Mammary epithelial cell (primary cell): ENCODE measurements at regions not wholly inside any gene's neighbourhood (a gene's known extent, or its start where the extent isn't known, plus 50 kb on each side); places are given as distances from the start of the nearest gene placed in this dataset.

Experiments used
- EZH2 ChIP-seq: IDR thresholded peaks from 2 replicates; pipeline ENCODE4 v1.6.1; 2012; ENCODE audit warnings: low read length, inconsistent platforms, borderline replicate concordance
- TF ChIP-seq, protein P1 (sequence below), 2 donors: IDR thresholded peaks in 1 of 2; conservative IDR thresholded peaks in 1 of 2; 2 replicates each; pipeline ENCODE4 v1.5.1; 2011 to 2012; ENCODE audit warnings: inconsistent platforms in 2 of 2, low read length in 2 of 2, mild to moderate bottlenecking in 2 of 2, control low read depth in 1 of 2, low read depth in 1 of 2; ENCODE audit not compliant: insufficient read depth in 1 of 2; ENCODE audit errors: extremely low read depth in 1 of 2

DNA sequence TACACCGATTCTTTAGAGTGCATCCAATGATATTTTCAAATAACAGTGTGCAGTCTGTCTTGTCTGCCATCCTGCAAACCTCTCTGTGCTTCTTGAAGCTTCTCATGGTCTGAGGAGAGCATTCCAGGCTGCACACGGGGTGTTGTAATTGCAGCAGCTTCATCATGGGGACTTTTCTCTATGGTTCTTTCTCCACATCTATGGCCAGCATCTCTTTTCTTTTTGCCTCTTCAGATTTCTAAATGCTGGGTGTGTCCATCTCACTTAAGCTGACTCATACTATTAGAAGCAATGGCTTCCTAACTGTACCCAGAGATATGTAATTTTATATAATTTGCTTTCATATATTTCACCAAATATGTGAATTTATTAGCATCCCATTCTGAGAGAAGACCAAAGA is 63.8 kb upstream of the EPHB3 start:
- TF ChIP-seq, protein P1, sequence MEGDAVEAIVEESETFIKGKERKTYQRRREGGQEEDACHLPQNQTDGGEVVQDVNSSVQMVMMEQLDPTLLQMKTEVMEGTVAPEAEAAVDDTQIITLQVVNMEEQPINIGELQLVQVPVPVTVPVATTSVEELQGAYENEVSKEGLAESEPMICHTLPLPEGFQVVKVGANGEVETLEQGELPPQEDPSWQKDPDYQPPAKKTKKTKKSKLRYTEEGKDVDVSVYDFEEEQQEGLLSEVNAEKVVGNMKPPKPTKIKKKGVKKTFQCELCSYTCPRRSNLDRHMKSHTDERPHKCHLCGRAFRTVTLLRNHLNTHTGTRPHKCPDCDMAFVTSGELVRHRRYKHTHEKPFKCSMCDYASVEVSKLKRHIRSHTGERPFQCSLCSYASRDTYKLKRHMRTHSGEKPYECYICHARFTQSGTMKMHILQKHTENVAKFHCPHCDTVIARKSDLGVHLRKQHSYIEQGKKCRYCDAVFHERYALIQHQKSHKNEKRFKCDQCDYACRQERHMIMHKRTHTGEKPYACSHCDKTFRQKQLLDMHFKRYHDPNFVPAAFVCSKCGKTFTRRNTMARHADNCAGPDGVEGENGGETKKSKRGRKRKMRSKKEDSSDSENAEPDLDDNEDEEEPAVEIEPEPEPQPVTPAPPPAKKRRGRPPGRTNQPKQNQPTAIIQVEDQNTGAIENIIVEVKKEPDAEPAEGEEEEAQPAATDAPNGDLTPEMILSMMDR (conservative IDR thresholded peaks at IDR 0.05 in 1 of 2, IDR thresholded peaks at IDR 0.05 in 1 of 2; ENCODE audit: extremely low read depth in 1 of 2, insufficient read depth in 1 of 2, low read depth in 1 of 2, low read length in 2 of 2) = no peak
- TF ChIP-seq EZH2 = no peak
